GM18519 (cell line): ENCODE measurements at regions not wholly inside any gene's neighbourhood (a gene's known extent, or its start where the extent isn't known, plus 50 kb on each side); places are given as distances from the start of the nearest gene placed in this dataset.

Source experiments
- ATAC-seq: cut with Tn5 transposase; IDR thresholded peaks from one replicate; pipeline ENCODE4 v1.9.1; 2021; ENCODE audit warnings: mild to moderate bottlenecking, moderate library complexity; ENCODE audit not compliant: unreplicated experiment, low FRiP score

DNA sequence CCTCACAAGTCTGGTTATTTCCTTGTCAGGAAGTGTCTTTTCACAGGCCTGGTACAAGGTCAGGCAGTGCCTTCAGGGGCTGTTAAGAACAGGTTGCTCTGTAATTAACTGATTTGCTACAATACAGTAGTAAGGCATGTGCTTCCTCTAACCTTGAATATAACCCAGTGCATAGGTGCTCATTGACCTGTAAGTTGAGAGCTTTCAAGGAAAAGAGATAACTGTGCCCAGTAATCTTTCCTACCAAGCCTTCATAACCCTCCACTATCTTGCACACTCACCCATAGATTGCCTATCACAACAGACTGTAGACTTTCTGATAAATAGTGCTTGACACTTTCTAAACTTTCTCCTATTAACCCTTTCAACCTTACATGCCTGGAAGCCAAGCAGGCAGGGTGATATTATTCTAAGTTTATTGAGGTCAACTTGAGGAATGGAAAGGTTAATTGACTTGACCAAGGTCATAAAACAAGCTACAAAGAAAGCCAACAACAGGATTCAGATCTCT lies 148.1 kb downstream of the PPARGC1A start:
- no peak for ATAC-seq

DNA sequence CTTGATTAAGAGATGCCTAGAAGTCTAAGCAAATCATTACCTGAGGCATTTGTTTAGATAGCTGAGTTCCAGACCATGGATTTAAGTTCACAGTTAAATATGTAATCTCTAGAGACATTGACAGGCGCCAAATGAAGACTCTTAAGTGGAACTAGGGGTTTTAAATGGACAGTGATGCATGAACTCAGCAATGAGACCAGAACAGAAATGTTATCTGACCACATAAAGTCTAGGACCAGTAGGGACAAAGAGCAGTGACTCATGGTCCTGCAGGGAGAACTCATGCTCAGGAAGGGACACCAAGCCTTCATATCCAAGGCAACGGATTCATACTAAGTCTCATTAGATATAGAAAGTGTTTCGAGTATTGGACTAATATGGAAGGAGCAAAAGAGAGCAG lies 152.3 kb downstream of the PPARGC1A start:
- ATAC-seq: no peak

DNA sequence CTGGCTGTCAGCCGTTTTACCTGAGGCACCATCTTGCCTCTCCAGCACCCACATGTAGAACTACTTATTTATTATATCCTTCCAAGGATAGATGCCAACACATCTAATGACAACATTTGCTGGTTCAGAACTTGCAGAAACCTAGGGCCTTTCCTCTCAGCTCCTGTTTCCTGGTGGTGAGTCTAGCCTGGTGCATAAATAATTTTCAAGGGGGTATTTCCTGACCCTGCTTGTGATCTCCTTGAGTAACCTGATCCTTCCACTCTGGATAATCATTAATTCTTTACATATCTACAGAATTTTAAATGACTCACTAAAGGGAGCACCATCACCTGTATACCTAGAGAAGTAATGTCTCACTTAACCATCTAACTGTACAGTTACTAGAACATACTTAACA lies 153.4 kb downstream of the PPARGC1A start:
- no peak for ATAC-seq

DNA sequence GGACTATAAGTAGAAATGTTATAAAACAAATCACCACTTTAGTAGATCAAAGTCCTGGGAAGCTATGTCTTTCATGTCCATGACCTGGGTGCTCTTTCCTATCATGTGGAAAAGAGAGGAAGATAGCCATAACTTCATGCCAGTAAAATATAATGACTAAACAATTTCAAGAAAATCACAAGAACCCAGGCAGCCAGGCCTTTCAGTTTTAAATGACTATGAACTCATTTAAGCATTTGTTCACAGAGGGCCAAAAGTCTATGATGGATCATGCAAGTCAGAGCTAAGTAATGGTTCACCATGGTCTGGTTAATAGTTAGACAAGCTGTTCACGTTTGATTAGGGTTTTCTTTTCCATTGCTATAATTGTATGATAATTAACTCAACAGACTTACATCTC lies 155.8 kb downstream of the PPARGC1A start:
- no peak for ATAC-seq

DNA sequence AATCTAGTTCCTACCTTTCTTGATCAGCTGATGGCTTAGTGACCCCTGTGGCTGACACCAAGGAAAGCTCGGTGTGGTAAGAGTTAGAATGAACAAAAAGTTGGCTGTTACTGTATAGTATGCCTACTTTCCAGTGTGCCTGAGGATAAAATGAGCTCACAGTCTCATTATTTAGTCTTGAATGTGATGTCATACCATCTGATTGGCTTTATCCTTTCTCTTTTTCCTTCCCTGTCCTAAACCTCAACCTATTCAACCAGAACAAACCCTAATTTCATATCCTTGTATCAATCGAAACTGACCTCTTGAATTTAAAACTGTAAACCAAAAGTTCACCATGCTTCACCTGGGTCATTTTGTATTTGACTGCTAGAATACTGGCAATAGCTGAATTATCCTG lies 156.4 kb downstream of the PPARGC1A start:
- no peak for ATAC-seq

DNA sequence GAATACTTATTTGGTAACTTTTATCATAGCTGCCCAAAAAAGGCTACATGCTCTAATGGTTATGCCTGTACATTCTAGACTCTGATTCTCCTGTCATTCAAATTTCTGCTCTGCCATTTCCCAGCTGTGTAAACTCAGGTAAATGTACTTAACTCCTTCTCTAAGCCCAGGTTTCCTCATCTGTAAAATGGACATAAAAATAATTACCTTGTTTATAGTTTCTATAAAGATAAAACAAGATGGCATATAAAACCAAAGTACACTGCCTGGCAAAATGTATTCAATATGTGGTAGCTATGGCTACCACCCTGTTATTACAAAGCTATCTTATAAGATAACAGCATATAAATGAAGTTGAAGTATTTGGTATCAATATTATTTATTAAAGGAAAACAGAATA lies 158.8 kb downstream of the PPARGC1A start:
- ATAC-seq: no peak

DNA sequence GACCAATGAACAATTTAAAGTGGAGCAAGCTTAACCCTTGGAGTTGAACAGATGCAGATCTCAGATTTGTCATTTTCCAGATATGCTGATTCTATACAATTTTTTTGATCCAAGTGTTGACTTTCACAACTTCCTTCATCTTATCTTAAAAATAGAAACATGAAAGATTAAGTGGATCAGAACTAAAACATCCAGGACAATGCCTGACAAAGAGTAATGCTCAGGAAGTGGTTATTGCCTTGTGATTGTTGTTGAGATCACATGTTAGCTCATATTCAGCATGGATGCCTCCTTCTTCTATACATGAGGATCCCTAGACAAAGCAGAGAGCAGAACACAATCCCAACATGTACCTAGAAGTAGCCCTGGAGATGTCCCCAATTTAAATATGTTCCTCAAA lies 160.9 kb downstream of the PPARGC1A start:
- no peak for ATAC-seq

DNA sequence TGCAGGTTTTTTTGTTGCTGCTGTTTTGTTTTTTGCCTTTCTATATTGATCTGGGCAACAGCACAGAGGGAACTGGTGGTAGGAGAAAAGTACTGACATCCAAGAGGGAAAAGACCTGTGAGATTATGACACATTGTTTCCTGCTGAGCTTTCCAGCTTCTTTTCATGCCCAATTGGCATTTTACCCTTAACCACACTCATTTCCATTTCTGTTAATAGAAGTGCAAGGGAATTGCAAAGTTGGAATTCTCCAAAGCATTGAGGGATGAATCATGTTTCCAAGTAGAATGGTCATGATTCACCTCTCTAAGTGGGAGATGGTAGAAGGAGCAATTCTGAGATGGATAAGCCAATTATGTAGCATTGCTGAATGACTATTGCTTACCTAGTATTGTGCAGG lies 161.5 kb downstream of the PPARGC1A start:
- no peak for ATAC-seq

DNA sequence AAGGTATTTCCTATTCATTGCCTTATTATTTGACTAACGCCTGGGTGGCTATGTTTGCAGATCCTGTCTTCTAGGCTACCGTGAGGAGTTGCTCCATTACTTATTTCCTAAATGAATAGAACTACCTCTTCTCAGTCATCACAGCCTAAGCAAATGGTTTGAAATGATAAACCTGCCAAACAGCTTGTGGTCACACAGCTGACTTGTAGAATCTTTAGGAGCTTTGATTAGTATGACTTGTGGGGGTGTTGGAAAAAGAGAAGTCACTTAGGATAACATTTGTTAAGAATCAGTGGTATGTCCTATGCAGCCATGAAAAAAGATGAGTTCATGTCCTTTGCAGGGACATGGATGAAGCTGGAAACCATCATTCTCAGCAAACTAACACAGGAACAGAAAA lies 169.3 kb downstream of the PPARGC1A start:
- ATAC-seq: no peak

DNA sequence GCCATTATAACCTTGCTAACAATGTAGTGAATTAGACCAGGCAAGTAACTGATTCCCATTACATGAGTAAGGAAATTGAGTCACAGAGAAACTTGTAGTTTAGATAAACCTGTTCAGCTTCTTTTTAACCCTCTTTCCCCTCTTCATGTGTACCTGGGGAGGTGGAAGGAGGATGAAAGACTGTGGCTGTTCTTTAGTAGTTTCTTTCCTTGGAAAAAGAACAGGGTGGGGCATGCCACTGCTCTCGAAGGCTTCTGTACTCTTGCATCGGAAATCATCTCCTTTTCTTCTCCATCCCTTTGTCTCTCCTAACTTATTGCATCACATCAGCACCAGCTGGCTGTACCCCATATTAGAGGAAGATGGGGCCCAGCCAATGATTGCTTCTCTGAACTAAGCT lies 171.4 kb downstream of the PPARGC1A start:
- no peak for ATAC-seq

DNA sequence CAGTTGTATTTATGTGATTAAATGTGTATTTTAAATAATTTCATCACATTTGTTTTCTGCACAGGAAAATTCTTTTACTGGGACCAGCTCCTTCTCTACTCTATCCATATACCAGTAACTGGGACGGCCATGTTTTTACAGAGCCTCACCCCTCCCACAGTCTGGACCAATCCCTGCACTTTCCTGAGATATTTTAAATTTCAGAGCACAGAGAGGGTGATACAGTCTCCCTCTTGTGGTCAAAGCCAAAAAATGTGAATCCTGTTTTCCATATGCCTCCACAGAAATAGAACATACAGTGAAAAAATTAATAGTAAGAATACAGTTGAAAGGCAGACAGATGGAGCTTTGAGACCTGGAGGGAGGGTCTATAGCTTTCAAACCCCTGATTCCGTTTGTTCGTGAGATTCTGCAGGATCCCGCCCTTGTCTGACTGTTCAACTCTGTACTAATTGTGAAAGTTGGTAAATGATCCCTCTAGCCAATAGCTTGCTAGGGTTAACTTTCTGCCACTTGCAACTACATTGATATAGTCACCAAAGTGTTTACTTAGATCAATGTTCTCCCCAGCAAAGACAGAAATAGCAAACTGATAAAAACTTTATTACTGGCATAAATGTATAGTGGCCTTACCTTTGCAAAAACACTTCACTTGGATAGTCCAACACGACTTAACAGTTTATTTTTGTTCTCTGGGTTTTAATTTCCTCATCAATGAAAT lies 172.2 kb downstream of the PPARGC1A start:
- no peak for ATAC-seq

DNA sequence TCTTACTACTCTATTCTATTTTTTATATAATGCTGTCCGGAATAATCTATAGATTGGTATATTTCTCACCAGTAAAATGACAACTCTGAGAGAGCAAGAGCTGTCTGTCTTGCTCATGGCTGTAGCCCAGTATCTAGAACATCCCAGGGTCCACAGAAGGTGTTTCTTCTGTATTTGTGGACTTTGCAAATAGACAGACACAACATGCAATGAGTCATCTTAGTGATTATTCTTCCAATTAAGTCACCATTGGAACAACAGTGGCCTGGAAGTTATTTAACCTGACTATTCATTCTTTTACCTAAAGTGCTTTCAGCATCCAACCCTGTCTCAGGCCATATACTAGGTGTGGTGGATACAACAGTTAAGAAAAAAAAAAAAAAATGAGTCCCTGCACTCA lies 179.5 kb downstream of the PPARGC1A start:
- ATAC-seq: no peak

DNA sequence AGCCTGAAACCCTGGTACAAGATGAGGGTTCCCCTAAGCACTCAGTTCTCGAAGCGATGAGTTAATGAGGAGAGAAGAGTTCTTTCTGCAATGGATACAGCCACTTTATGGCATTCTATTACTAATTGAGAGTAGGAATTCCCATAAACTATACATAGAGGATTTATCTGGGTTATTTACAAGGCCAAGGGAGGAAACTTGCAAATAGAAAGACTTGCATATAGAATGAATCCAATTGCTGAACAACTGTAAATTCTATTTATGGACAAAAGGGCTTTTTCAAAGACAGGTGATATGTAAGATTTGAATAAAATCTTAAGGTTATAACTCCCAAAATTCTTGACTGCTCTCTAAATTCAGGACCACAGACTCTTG lies 182.2 kb downstream of the PPARGC1A start:
- no peak for ATAC-seq

DNA sequence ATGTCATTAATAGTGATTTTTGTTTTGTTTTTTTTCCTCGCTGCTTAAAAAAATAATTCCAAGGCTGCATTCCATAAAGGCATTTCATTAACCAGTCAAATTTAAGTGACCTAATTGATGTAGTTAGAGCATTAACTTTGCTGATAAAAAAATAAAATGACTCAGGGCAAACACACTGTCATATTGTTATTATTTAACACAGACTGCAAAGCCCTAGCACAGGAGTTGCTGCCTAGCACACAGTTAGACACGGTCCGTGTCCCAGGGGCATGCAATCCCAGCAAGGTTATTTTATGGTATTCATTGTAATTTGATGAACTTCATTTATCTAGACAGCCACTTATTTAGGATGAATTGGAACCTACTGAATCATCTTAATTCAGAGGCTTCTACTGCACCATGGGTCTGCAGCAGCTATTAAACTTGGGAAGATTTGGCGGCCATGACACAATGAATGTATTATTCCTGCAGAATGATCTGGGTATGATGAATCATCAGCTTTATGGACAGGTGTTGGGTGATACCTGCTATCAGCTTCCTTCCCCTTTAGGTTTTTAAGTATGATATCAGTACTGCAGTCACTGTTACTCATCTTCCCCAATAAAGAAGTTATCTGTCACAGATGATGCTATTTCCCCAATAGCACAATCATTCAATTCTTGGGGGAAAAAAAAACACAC lies 182.7 kb downstream of the PPARGC1A start:
- ATAC-seq: no peak

DNA sequence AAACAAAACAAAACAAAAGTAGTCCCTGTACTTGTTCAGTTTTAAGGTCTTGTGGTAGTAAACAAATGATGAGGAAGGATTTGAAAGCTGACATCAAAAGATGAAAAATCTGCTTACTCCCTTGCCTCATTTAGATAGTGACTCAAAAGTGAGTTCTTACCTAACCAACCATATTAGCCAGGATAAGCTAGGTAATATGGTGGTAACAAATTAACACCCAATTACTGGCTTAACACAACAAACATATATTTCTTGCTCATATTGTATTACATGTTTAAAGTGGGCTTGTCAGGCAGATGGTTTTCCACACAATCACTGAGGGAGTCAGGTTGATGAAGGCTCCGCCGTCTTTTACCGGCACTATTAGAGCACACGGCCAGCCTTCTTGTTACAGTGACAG lies 189.7 kb downstream of the PPARGC1A start:
- ATAC-seq: no peak

DNA sequence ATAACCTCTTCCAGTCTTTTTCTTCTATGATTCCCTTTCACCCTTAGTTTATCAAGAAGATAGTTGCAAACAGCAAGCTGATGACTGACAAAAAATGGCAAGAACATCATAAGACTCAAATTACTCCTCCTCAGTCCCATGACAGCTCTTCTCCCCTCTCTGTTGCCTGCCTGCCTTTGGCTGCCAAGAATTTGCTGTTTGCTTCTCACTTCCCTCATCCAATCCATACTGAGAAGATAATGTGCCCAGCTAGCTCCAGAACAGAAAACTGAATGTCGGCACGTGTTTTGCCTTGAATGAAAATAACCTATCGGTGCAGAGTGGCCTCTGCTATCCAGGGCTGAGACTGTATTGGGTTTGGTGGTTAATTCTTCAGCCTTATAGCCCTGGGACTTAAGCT lies 192.1 kb downstream of the PPARGC1A start:
- no peak for ATAC-seq

DNA sequence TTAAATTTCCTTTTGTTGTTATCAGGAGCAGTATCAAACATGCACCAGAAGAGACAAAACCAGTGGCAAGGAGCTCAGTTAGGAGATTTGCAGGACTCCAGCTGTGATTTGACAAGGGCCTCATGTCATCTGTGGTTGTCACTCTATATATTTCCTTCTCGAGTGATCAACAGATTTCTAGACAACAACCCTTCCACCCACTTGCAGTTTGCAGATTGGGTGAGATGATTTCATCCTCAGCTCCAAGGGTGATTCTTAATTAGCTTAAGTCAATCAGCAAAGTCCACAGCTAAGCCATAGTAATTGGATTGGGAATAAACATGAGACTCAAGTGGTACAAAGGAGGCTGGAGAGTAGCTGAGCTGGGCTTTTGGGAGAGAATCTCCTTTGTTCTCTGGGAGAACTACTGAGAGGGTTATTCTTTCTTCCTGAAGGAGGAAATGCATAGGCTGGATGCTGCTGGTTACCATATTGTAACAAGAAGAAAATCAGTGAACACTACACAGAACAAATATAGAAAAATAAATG lies 192.8 kb downstream of the PPARGC1A start:
- ATAC-seq: no peak

DNA sequence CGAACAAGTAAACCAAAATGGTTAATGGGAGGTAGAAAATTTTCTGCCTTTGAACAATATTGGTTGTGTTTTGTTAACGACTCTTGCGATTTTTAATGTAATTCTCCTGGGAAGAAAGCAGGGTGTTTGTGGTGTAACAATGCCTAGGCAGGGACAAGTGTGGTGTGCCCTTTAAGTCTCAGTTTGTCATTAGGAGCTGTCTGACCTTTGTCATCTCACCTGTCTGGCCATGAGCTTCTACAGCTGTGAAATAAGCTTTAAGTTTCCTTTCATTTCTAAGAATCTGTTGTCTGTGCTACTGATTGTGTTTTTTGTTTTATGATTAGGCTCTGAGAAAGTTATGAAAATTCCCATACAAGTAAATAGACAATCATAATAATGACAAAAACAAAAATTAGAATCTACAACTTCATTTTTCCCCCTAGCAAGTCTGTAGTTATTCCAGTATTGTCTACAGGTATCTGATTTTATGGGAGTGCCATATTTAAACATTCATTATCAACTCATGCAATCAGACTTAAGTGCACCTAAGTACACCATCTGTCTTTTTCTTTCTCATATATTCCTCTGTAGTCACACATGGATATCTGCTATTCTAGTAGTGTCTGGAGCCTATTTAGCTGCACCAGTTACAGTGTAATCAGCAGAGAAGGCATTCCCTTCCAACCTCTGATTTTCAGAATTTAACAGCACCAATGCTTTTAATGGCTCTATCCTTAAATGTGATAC lies 203.5 kb downstream of the PPARGC1A start:
- no peak for ATAC-seq

DNA sequence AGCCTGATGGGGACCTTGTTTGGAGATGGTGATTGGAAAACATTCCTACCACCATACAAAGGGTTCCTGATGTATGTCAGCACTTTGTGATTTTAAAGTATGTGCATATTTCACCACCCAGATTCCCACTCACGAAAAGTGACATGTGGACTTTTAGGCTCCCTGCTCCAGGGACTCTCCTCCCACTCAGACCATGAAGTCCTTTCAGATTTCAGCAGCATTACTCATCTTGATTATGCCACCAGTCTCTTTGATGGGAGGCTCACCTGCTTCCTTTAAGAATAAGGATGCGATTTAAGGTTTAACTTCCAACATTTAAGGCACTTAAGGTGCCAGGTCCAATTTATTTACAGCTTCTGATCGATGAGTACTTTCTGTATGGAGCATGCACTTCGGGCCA lies 204.4 kb downstream of the PPARGC1A start:
- ATAC-seq: no peak

DNA sequence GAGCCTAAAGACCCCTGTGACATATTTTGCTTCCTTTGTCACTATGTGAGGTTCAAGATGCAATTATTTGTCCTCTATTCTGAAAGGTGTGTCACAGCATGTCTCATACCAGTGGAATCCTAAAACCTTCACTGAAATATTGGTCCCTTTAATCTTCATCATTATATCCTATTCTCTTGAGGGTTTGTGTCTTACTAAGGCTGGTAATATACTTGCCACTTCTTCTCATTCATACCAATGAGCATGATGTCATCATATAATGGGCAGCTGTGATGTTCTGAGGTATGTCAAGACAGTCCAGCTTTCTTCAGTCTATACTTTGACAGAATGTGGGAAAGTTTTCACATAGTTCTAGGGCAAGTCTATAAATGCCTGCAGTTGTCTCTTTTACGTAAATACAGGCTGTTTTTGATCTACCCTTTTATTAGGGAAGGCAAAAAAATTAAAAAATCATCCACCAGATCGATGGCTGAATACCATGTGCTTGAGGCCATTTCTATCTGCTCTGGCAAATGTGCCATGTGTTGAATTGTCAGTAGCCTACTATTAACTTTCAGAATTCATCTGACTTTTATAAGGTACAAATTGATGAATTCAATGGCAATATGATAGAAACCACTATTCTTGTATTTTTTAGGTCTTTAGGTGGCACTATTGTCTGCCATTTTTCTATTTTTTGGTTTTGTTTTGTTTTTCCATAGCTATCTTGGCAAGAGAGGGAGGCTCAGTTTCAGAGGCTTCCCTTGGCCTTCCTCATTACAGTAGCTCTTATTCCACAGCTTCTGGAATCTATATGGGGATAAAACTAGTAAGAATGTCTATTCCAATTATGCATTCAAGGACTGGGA lies 209.0 kb downstream of the PPARGC1A start:
- no peak for ATAC-seq
